Effector memory CD8-positive, alpha-beta T cell (primary cell): ENCODE measurements at regions not wholly inside any gene's neighbourhood (a gene's known extent, or its start where the extent isn't known, plus 50 kb on each side); places are given as distances from the start of the nearest gene placed in this dataset.
"Not testable (repeated sequence)": the region's sequence is repeated elsewhere in the genome, so short reads cannot be mapped to it uniquely, and the experiment has no call there.

Source experiments
- ATAC-seq: fragments of 150-1000 bp; cut with Tn5 transposase; replicated peaks from 2 replicates; pipeline ENCODE4 v1.10.0; 2021; ENCODE audit warnings: mild to moderate bottlenecking, moderate library complexity
- DNase-seq, 3 experiments: peaks; one replicate each; pipeline ENCODE4 v3.0.0; 2021
- H3K27ac Mint-ChIP-seq, 2 donors: one replicate each; pipeline ENCODE4 v1.8.0; 2022; ENCODE audit warnings: mild to moderate bottlenecking in 2 of 2, mixed read lengths in 2 of 2, moderate library complexity in 2 of 2
- H3K27me3 Mint-ChIP-seq, 2 donors: one replicate each; pipeline ENCODE4 v1.8.0; 2022; ENCODE audit warnings: mixed read lengths in 2 of 2
- H3K36me3 Mint-ChIP-seq: one replicate; pipeline ENCODE4 v1.8.0; 2022; ENCODE audit warnings: mild to moderate bottlenecking, moderate library complexity, mixed read lengths; ENCODE audit not compliant: insufficient read depth
- H3K4me1 Mint-ChIP-seq, 2 donors: one replicate each; pipeline ENCODE4 v1.8.0; 2022; ENCODE audit warnings: low read depth in 2 of 2, mixed read lengths in 2 of 2
- H3K4me3 Mint-ChIP-seq, 2 donors: one replicate each; pipeline ENCODE4 v1.8.0; 2022; ENCODE audit warnings: mild to moderate bottlenecking in 2 of 2, mixed read lengths in 2 of 2, moderate library complexity in 2 of 2
- H3K9me3 Mint-ChIP-seq, 2 donors: one replicate each; pipeline ENCODE4 v1.8.0; 2022; ENCODE audit warnings: mixed read lengths in 2 of 2

DNA sequence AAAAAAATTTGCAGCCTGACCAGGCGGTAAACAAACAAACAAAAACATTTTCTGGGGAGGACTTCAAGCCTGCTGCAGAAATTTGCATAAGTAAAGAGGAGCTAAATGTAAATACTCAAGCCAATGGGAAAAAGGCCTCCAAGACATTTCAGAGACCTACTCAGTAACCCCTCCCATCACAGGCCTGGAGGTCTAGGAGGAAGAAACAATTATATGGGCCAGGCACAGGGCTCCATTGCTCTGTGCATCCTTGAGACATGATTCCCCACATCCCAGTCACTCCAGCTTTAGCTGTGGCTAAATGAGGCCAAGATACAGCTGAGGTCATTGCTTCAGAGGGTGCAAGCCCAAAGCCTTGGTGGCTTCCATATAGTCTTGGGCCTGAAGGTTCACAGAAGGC is 793.4 kb downstream of the SLITRK1 start:
- H3K36me3 Mint-ChIP-seq, result no peaks in the 10 kb centered on the region
- peaks cover 7 to 21% of the 10 kb centered on the region in 2 donors for H3K9me3 Mint-ChIP-seq
- ATAC-seq (no peak), DNase-seq (no peak)
- H3K4me3 Mint-ChIP-seq, result no peak overlapping the region
- no peaks in the 10 kb centered on the region for H3K4me1 Mint-ChIP-seq
- H3K27ac Mint-ChIP-seq, result no peak overlapping the region
- no peaks in the 10 kb centered on the region for H3K27me3 Mint-ChIP-seq

DNA sequence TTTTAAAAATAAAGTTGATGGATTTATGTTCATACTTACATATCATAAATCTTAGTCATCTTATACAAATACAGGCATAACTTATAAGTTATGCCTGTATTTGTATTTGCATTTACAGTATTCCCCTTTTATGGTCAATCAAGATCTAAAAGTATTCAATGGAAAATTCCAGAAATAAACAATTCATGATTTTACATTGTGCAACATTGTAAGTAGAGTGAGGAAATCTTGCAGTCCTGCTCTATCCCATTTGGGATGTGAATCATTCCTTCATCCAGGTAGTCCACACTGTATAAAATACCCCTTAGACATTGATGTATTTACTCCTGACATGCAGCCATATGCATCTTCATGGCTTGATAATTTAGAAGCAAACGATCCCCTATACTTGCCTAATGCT is 795.3 kb downstream of the SLITRK1 start:
- H3K4me3 Mint-ChIP-seq, result no peak overlapping the region
- peaks cover 9 to 21% of the 10 kb centered on the region in 2 donors for H3K9me3 Mint-ChIP-seq
- no peak overlapping the region for H3K27ac Mint-ChIP-seq
- no peaks in the 10 kb centered on the region for H3K4me1 Mint-ChIP-seq
- no peak for ATAC-seq
- no peaks in the 10 kb centered on the region for H3K36me3 Mint-ChIP-seq
- H3K27me3 Mint-ChIP-seq, result no peaks in the 10 kb centered on the region
- no peak for DNase-seq

- no peaks in the 10 kb centered on the region for H3K4me1 Mint-ChIP-seq
- no peaks in the 10 kb centered on the region for H3K36me3 Mint-ChIP-seq
- DNase-seq, result no peak
- peaks cover 10 to 18% of the 10 kb centered on the region in 2 donors for H3K9me3 Mint-ChIP-seq
- no peak overlapping the region for H3K27ac Mint-ChIP-seq
- H3K4me3 Mint-ChIP-seq, result no peak overlapping the region
- no peaks in the 10 kb centered on the region for H3K27me3 Mint-ChIP-seq
- ATAC-seq, result no peak
Observed at GRCh38 chr13:83086088-83086487, 796.2 kb downstream of the SLITRK1 start.

- no peak for DNase-seq
- H3K4me1 Mint-ChIP-seq, result no peaks in the 10 kb centered on the region
- no peaks in the 10 kb centered on the region for H3K36me3 Mint-ChIP-seq
- peaks cover 10 to 11% of the 10 kb centered on the region in 2 donors for H3K9me3 Mint-ChIP-seq
- no peak for ATAC-seq
- H3K27me3 Mint-ChIP-seq, result no peaks in the 10 kb centered on the region
- H3K27ac Mint-ChIP-seq, result no peak overlapping the region
- H3K4me3 Mint-ChIP-seq, result no peak overlapping the region
Observed at GRCh38 chr13:83085186-83085900, 796.9 kb downstream of the SLITRK1 start.

- Mint-ChIP-seq H3K9me3 (peaks cover 3 to 7% of the 10 kb centered on the region in 2 donors), H3K4me1 (no peaks in the 10 kb centered on the region), H3K36me3 (no peaks in the 10 kb centered on the region), H3K27ac (no peak overlapping the region), H3K27me3 (no peaks in the 10 kb centered on the region), H3K4me3 (no peak overlapping the region)
- DNase-seq (no peak), ATAC-seq (no peak)
Observed at GRCh38 chr13:83077499-83077898, 804.8 kb downstream of the SLITRK1 start.

DNA sequence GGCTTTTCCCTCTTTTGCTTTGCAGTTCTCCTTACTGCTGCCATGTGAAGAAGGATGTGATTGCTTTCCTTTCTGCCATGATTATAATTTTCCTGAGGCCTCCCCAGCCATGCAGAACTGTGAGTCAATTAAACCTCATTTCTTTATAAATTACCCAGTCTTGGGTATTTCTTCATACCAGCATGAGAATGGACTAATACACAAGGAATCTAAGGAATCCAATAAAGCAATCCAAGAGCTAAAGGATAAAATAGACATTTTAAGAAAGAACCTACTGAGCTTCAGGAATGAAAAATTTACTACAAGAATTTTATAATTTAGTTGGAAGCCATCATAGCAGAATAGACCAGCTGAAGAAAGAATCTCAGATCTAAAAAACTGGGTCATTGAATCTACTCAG is 808.3 kb downstream of the SLITRK1 start:
- H3K4me3 Mint-ChIP-seq, H3K36me3 Mint-ChIP-seq, DNase-seq, H3K27ac Mint-ChIP-seq, H3K27me3 Mint-ChIP-seq, ATAC-seq, H3K9me3 Mint-ChIP-seq, H3K4me1 Mint-ChIP-seq: not testable (repeated sequence)

- H3K27me3 Mint-ChIP-seq, result no peaks in the 10 kb centered on the region
- ATAC-seq (no peak), DNase-seq (no peak)
- no peak overlapping the region for H3K27ac Mint-ChIP-seq
- no peaks in the 10 kb centered on the region for H3K4me1 Mint-ChIP-seq
- H3K36me3 Mint-ChIP-seq, result no peaks in the 10 kb centered on the region
- H3K9me3 Mint-ChIP-seq, result peaks cover 7 to 8% of the 10 kb centered on the region in 2 donors
- no peak overlapping the region for H3K4me3 Mint-ChIP-seq
Observed at GRCh38 chr13:83065108-83065507, 817.2 kb downstream of the SLITRK1 start.

GRCh38 chr13:83057119-83057518 is 825.2 kb downstream of the SLITRK1 start:
- H3K4me1 Mint-ChIP-seq, result no peaks in the 10 kb centered on the region
- no peaks in the 10 kb centered on the region for H3K36me3 Mint-ChIP-seq
- no peak overlapping the region for H3K4me3 Mint-ChIP-seq
- DNase-seq (no peak), ATAC-seq (no peak)
- H3K27me3 Mint-ChIP-seq, result no peaks in the 10 kb centered on the region
- peaks cover 0 to 1% of the 10 kb centered on the region in 2 donors for H3K9me3 Mint-ChIP-seq
- H3K27ac Mint-ChIP-seq, result no peak overlapping the region

DNA sequence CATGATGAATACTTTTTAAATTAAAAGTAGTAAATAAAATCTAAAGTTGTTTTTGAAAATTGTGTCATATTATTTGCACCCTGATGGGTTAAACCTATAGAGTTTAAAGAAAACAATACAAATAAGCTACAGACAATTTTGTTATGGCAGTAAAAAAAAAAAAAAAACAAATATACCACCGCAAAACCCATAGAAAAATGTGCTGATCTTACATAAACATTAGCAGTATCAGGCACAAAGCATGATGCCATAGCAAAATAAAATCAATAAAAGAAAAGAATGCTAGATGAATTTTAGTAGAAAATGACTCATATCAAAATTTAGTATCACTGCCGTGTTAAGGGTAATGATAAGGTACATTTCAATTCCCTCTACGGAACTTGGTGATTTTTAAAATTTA is 826.0 kb downstream of the SLITRK1 start:
- H3K27me3 Mint-ChIP-seq, result no peaks in the 10 kb centered on the region
- no peaks in the 10 kb centered on the region for H3K9me3 Mint-ChIP-seq
- no peak overlapping the region for H3K27ac Mint-ChIP-seq
- H3K36me3 Mint-ChIP-seq, result no peaks in the 10 kb centered on the region
- no peak for DNase-seq
- no peaks in the 10 kb centered on the region for H3K4me1 Mint-ChIP-seq
- no peak overlapping the region for H3K4me3 Mint-ChIP-seq
- ATAC-seq, result no peak

- ATAC-seq, result no peak
- no peaks in the 10 kb centered on the region for H3K36me3 Mint-ChIP-seq
- H3K27me3 Mint-ChIP-seq, result no peaks in the 10 kb centered on the region
- H3K9me3 Mint-ChIP-seq, result no peaks in the 10 kb centered on the region
- H3K27ac Mint-ChIP-seq, result no peak overlapping the region
- no peak for DNase-seq
- H3K4me3 Mint-ChIP-seq, result no peak overlapping the region
- H3K4me1 Mint-ChIP-seq, result no peaks in the 10 kb centered on the region
Observed at GRCh38 chr13:83048419-83048818, 833.9 kb downstream of the SLITRK1 start.

GRCh38 chr13:83024955-83025594 is 857.2 kb downstream of the SLITRK1 start:
- no peaks in the 10 kb centered on the region for H3K36me3 Mint-ChIP-seq
- H3K9me3 Mint-ChIP-seq, result peaks cover 2 to 6% of the 10 kb centered on the region in 2 donors
- no peak for ATAC-seq
- no peak for DNase-seq
- H3K4me1 Mint-ChIP-seq, result no peaks in the 10 kb centered on the region
- H3K27ac Mint-ChIP-seq, result no peak overlapping the region
- H3K4me3 Mint-ChIP-seq, result no peak overlapping the region
- no peaks in the 10 kb centered on the region for H3K27me3 Mint-ChIP-seq

- ATAC-seq (no peak), DNase-seq (no peak)
- H3K4me1 Mint-ChIP-seq, result no peaks in the 10 kb centered on the region
- H3K36me3 Mint-ChIP-seq, result no peaks in the 10 kb centered on the region
- H3K9me3 Mint-ChIP-seq, result peaks cover 0 to 7% of the 10 kb centered on the region in 2 donors
- no peak overlapping the region for H3K4me3 Mint-ChIP-seq
- no peaks in the 10 kb centered on the region for H3K27me3 Mint-ChIP-seq
- H3K27ac Mint-ChIP-seq, result no peak overlapping the region
Observed at GRCh38 chr13:83024232-83024631, 858.0 kb downstream of the SLITRK1 start.

- ATAC-seq, result no peak
- Mint-ChIP-seq H3K27me3 (no peaks in the 10 kb centered on the region), H3K4me3 (no peak overlapping the region)
Observed at GRCh38 chr13:83019986-83020385, 862.3 kb downstream of the SLITRK1 start.

GRCh38 chr13:83009987-83010386 is 872.3 kb downstream of the SLITRK1 start:
- ATAC-seq (no peak), DNase-seq (no peak)
- no peak overlapping the region for H3K4me3 Mint-ChIP-seq
- no peaks in the 10 kb centered on the region for H3K36me3 Mint-ChIP-seq
- no peaks in the 10 kb centered on the region for H3K4me1 Mint-ChIP-seq
- H3K9me3 Mint-ChIP-seq, result peaks cover 0 to 5% of the 10 kb centered on the region in 2 donors
- no peak overlapping the region for H3K27ac Mint-ChIP-seq
- H3K27me3 Mint-ChIP-seq, result no peaks in the 10 kb centered on the region

More at GRCh38 chr13:83019986-83020385, 862.3 kb downstream of the SLITRK1 start:
- DNase-seq, result no peak
- Mint-ChIP-seq H3K9me3 (peaks cover 0 to 9% of the 10 kb centered on the region in 2 donors), H3K4me1 (no peaks in the 10 kb centered on the region), H3K27ac (no peak overlapping the region), H3K36me3 (no peaks in the 10 kb centered on the region)
